ENCODE measurements at regions not wholly inside any gene's neighbourhood (a gene's known extent, or its start where the extent isn't known, plus 50 kb on each side); places are given as distances from the start of the nearest gene placed in this dataset.
"Not testable (repeated sequence)": the region's sequence is repeated elsewhere in the genome, so short reads cannot be mapped to it uniquely, and the experiment has no call there.

- DNase-seq (ENCODE audit: low read depth in 4 of 4, low spot score in 2 of 4): no peak
Measured at GRCh38 chr10:130497056-130498010, 361.1 kb downstream of the GLRX3 start.

- no peak for DNase-seq (ENCODE audit: low read depth in 4 of 4, low spot score in 2 of 4)
Measured at GRCh38 chr10:130498042-130498441, 361.9 kb downstream of the GLRX3 start.

GRCh38 chr10:130498934-130499333 lies 362.7 kb downstream of the GLRX3 start:
- no peak for DNase-seq (ENCODE audit: low read depth in 4 of 4, low spot score in 2 of 4)

- DNase-seq (ENCODE audit: low read depth in 4 of 4, low spot score in 2 of 4): no peak
Measured at GRCh38 chr10:130499541-130499940, 363.4 kb downstream of the GLRX3 start.

- no peak for DNase-seq (ENCODE audit: low read depth in 4 of 4, low spot score in 2 of 4)
Measured at GRCh38 chr10:130500261-130501000, 364.2 kb downstream of the GLRX3 start.

- DNase-seq (ENCODE audit: low read depth in 4 of 4, low spot score in 2 of 4): no peak
Measured at GRCh38 chr10:130507461-130507860, 371.3 kb downstream of the GLRX3 start.

GRCh38 chr10:130509881-130510689 lies 373.9 kb downstream of the GLRX3 start:
- DNase-seq (ENCODE audit: low read depth in 4 of 4, low spot score in 2 of 4): no peak

GRCh38 chr10:130510755-130511154 lies 374.6 kb downstream of the GLRX3 start:
- DNase-seq (ENCODE audit: low read depth in 4 of 4, low spot score in 2 of 4): no peak

GRCh38 chr10:130511766-130512165 lies 375.6 kb downstream of the GLRX3 start:
- DNase-seq (ENCODE audit: low read depth in 4 of 4, low spot score in 2 of 4): no peak

- no peak for DNase-seq (ENCODE audit: low read depth in 4 of 4, low spot score in 2 of 4)
Measured at GRCh38 chr10:130512936-130513335, 376.7 kb downstream of the GLRX3 start.

- no peak for DNase-seq (ENCODE audit: low read depth in 4 of 4, low spot score in 2 of 4)
Measured at GRCh38 chr10:130513686-130514476, 377.7 kb downstream of the GLRX3 start.

GRCh38 chr10:130515670-130516069 lies 379.5 kb downstream of the GLRX3 start:
- no peak for DNase-seq (ENCODE audit: low read depth in 4 of 4, low spot score in 2 of 4)

GRCh38 chr10:130516141-130516735 lies 380.0 kb downstream of the GLRX3 start:
- no peak for DNase-seq (ENCODE audit: low read depth in 4 of 4, low spot score in 2 of 4)

- not testable (repeated sequence) for DNase-seq (ENCODE audit: low read depth in 4 of 4, low spot score in 2 of 4)
Measured at GRCh38 chr10:130518921-130519320, 382.7 kb downstream of the GLRX3 start.

GRCh38 chr10:130519791-130520190 lies 383.6 kb downstream of the GLRX3 start:
- DNase-seq (ENCODE audit: low read depth in 4 of 4, low spot score in 2 of 4): no peak

- DNase-seq (ENCODE audit: low read depth in 4 of 4, low spot score in 2 of 4): no peak
Measured at GRCh38 chr10:130531312-130531711, 395.1 kb downstream of the GLRX3 start.

- no peak for DNase-seq (ENCODE audit: low read depth in 4 of 4, low spot score in 2 of 4)
Measured at GRCh38 chr10:130541090-130541489, 404.9 kb downstream of the GLRX3 start.

GRCh38 chr10:130542761-130543160 lies 406.6 kb downstream of the GLRX3 start:
- DNase-seq (ENCODE audit: low read depth in 4 of 4, low spot score in 2 of 4): no peak

- no peak for DNase-seq (ENCODE audit: low read depth in 4 of 4, low spot score in 2 of 4)
Measured at GRCh38 chr10:130543794-130544193, 407.6 kb downstream of the GLRX3 start.

- no peak for DNase-seq (ENCODE audit: low read depth in 4 of 4, low spot score in 2 of 4)
Measured at GRCh38 chr10:130545122-130545521, 408.9 kb downstream of the GLRX3 start.

Measured in left renal cortex interstitium (tissue), 4 donors.